Stimulated activated memory B cell treated with anti-CD40 and anti-IgM and Interleukin-4, amounts not matched to agents 10 μg/mL and 1 μg/mL and 100 μg/mL, for 72 hours (primary cell): ENCODE measurements at regions not wholly inside any gene's neighbourhood (a gene's known extent, or its start where the extent isn't known, plus 50 kb on each side); places are given as distances from the start of the nearest gene placed in this dataset.
A peak's percentile ranks its signal among the peaks of the same experiment; 100 is the strongest.

Experiments
- ATAC-seq: fragments of 150-1000 bp; cut with Tn5 transposase; 2 replicates; pipeline ENCODE4 v1.10.0; 2021
- H3K27ac Mint-ChIP-seq: one replicate; pipeline ENCODE4 v1.8.0; 2022; ENCODE audit warnings: mild to moderate bottlenecking, mixed read lengths
- H3K27me3 Mint-ChIP-seq: one replicate; pipeline ENCODE4 v1.8.0; 2022; ENCODE audit warnings: mixed read lengths
- H3K36me3 Mint-ChIP-seq: one replicate; pipeline ENCODE4 v1.8.0; 2022; ENCODE audit warnings: mixed read lengths
- H3K4me1 Mint-ChIP-seq: one replicate; pipeline ENCODE4 v1.8.0; 2022; ENCODE audit warnings: mixed read lengths
- H3K4me3 Mint-ChIP-seq: one replicate; pipeline ENCODE4 v1.8.0; 2022; ENCODE audit warnings: mild to moderate bottlenecking, moderate library complexity, mixed read lengths
- H3K9me3 Mint-ChIP-seq: one replicate; pipeline ENCODE4 v1.8.0; 2022; ENCODE audit warnings: mixed read lengths

DNA sequence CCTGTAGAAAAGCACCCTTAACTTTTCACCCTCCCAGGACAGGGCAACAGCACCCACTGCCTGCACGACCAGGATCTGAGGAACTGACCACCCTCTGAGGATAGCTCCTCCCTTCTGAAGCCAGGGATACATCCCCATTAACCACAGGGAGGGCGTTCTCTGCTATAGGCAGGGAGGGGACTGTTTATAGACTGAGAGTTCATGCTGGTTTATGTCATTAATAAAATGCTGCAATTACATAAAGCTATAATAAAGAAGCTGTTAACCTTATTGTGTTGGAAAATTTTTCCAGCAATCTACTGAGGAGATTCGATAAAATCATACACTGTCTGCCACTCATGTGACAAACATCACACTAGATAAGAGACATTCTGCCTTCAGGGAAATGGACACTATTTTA lies 232.4 kb upstream of the SFSWAP start:
- H3K36me3 Mint-ChIP-seq: no peaks in the 10 kb centered on the region
- H3K4me3 Mint-ChIP-seq: no peak overlapping the region
- no peaks in the 10 kb centered on the region for H3K9me3 Mint-ChIP-seq
- no peak overlapping the region for H3K27ac Mint-ChIP-seq
- no peak for ATAC-seq
- H3K4me1 Mint-ChIP-seq: no peaks in the 10 kb centered on the region
- peaks cover 26% of the 10 kb centered on the region for H3K27me3 Mint-ChIP-seq

DNA sequence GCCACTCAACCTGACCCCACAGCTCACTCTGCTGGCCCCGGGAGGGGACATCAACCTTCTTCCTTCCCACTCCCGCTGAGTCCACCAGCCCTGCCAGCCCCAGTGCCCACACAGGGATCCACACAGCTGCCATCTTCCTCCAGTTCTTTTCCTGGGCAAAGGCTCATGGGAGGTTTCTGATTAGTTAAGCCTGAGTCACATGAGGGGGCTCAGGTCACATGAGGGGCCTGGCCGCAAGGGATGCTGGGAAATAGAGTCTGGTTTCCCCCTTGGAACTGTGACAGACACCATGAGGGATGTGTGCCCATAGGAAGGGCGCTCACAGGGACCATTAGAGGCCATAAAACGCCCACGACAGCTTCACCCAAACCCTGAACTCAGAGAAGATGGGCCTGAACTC lies 228.7 kb upstream of the SFSWAP start:
- H3K27me3 Mint-ChIP-seq: peaks cover 30% of the 10 kb centered on the region
- H3K27ac Mint-ChIP-seq: no peak overlapping the region
- no peak overlapping the region for H3K4me3 Mint-ChIP-seq
- no peak for ATAC-seq
- no peaks in the 10 kb centered on the region for H3K9me3 Mint-ChIP-seq
- no peaks in the 10 kb centered on the region for H3K4me1 Mint-ChIP-seq
- no peaks in the 10 kb centered on the region for H3K36me3 Mint-ChIP-seq

DNA sequence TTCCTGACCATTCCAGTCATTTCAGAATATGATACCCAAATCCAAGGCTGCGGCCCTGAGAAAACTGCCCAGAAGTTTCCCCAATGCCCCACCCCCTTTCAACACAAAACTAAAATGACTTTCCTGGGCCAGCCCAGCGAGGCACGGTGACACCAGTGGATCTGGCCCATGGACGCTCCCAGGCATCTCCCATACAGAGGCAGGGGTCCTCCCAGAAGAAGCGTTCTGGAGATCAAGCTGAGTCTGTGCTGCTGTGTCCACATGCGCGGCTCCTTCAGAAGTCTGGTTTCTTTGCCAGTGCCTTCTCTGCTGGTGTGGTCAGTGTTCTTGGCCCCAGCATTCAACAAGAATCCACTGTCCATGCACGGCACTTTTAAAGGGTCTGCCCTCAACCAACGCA lies 228.2 kb upstream of the SFSWAP start:
- H3K27ac Mint-ChIP-seq: no peak overlapping the region
- H3K36me3 Mint-ChIP-seq: no peaks in the 10 kb centered on the region
- no peaks in the 10 kb centered on the region for H3K9me3 Mint-ChIP-seq
- ATAC-seq: no peak
- no peak overlapping the region for H3K4me3 Mint-ChIP-seq
- peaks cover 30% of the 10 kb centered on the region for H3K27me3 Mint-ChIP-seq
- H3K4me1 Mint-ChIP-seq: no peaks in the 10 kb centered on the region

DNA sequence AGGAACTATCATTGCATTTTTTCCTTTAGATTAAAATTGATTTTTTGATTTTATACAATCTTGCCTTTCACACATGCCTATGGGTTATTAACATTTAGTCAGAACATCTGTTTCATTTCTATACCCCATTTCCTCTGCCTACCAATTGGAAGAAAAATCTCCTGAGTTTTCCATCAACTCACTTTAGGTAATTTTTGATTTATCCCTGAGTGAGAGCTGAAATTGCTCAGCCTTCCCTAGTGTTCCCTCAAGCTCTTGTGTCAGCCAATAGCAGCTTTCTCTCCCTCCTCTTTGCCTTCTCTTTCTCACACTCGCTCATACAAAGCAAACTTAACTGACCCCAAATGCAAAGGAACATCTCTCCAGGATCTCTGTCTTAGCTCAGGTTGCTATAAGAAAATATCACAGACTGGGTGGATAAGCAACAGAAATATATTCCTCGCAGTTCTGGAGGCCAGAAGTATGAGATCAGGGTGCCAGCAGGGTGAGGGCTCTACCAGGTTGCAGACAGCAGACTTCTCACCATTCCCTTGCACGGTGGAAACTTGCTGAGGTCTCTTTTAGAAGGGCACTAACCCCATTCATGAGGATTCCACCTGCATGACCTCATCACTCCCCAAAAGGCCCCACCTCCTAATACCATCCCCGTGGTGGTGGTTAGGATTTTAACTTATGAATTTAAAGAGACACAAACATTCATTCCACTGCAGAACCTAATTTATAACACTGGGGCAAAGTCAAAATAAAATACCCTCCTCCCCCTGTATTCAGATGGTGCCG lies 224.2 kb upstream of the SFSWAP start:
- Mint-ChIP-seq H3K4me1 (no peaks in the 10 kb centered on the region), H3K27ac (no peak overlapping the region), H3K36me3 (no peaks in the 10 kb centered on the region), H3K4me3 (no peak overlapping the region), H3K27me3 (peaks cover 28% of the 10 kb centered on the region), H3K9me3 (no peaks in the 10 kb centered on the region)
- no peak for ATAC-seq

DNA sequence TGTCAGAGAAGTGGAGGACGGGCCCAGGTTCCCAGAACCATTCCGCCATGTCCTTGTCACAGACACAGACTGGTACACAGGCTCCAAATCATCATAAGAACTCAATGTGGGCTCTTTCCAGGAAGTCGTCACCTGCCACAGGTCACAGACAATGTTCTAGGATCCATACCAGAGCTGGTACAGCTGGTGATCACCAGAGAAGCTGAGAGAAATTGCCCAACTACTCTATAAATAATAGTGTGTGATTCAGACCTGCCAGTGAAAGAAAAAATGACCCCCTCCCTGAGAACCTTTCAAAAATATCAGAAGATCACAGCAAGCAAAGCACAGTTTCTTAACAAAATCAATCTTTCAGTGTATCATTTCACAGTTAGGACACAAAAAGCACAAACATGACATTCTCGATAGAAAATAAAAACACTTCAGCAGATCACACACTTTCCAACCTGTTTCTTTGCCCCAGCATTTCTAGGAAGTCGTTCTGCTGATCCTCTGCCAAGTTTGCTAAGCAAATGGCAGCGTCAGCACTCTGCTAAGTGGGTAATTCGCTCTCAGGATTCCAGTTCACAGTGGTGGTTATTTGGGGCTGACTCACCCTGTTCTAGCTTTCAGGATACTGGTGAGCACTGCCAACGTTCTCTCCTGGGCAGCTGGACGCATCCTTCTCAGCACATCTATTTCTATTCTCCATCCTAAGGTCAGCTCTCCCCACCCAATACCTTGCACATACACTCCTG lies 223.3 kb upstream of the SFSWAP start:
- Mint-ChIP-seq H3K27ac (no peak overlapping the region), H3K9me3 (no peaks in the 10 kb centered on the region)
- ATAC-seq: no peak

DNA sequence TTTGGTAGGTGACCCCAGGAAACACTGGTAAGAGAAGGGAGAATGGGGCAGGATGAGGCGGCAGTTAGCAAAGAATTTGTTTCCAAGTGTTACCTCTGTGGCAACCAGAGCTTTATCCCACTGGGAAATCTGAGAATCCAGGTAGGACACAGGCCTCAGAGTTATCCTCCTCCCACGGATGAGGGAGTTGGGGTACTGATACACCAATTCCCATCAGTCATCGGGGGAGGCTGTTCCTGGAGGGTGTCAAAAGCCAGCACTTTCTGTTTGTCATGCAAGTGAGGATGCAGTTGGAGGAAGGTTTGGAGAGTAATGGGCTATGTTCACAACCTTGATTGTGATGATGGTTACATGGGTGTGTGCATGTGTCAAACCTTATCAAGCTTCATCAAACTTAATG lies 221.2 kb upstream of the SFSWAP start:
- Mint-ChIP-seq H3K36me3 (no peaks in the 10 kb centered on the region), H3K27me3 (peaks cover 6% of the 10 kb centered on the region), H3K4me1 (no peaks in the 10 kb centered on the region), H3K9me3 (no peaks in the 10 kb centered on the region), H3K4me3 (no peak overlapping the region), H3K27ac (no peak overlapping the region)
- no peak for ATAC-seq

More for the DNA sequence above, 223.3 kb upstream of the SFSWAP start:
- Mint-ChIP-seq H3K36me3 (no peaks in the 10 kb centered on the region), H3K4me1 (no peaks in the 10 kb centered on the region), H3K4me3 (no peak overlapping the region), H3K27me3 (peaks cover 19% of the 10 kb centered on the region)

DNA sequence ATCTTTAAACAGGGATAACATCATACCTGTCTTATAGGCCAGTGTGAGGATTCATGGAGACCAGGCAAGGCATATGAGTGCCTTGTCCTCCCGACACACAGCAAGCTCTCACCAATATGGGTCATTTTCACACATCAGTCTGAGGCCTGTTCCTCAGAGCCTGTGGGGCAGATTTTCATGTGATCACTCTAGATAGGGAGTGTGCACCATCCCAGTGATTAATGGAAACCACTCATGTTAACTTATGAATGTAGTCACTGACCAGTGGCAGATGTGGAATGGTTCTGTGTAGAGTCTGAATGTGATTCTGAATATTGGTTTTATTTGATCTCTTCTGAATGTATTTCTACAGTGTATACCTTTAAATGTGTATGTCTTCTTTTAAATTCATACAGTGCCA lies 219.7 kb upstream of the SFSWAP start:
- no peaks in the 10 kb centered on the region for H3K4me1 Mint-ChIP-seq
- ATAC-seq: no peak
- peaks cover 6% of the 10 kb centered on the region for H3K27me3 Mint-ChIP-seq

DNA sequence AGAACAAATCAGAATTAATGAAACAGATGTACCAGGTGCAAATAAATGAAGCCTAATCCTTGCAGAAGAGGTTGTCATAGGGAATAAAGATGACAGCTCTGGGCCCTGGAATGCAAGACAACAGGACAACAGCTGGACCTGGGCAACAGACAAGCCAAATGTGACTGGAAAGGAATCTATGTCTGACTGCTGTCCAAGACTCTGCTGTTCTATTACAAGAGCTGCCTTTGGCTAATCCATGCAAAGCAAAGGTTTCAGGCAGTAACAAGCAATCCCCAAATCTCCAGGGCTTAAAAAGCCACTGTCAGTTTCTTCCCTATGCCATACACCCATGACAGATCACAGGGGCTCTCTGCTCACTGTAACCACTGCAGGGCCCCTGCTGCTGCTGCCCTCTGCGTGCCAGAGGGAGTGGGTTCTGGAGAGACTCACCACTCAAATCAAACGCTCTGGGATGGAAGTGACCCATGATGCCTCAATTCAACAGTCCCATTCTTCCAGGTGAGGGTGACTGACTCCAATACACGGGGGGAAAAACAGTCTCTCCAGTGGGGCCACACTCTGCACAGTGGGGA lies 218.9 kb upstream of the SFSWAP start:
- Mint-ChIP-seq H3K4me3 (no peak overlapping the region), H3K4me1 (no peaks in the 10 kb centered on the region), H3K9me3 (no peaks in the 10 kb centered on the region), H3K27ac (no peak overlapping the region), H3K36me3 (no peaks in the 10 kb centered on the region), H3K27me3 (peaks cover 6% of the 10 kb centered on the region)
- no peak for ATAC-seq

More for the DNA sequence above, 219.7 kb upstream of the SFSWAP start:
- H3K4me3 Mint-ChIP-seq: no peak overlapping the region
- H3K9me3 Mint-ChIP-seq: no peaks in the 10 kb centered on the region
- H3K36me3 Mint-ChIP-seq: no peaks in the 10 kb centered on the region
- H3K27ac Mint-ChIP-seq: no peak overlapping the region

DNA sequence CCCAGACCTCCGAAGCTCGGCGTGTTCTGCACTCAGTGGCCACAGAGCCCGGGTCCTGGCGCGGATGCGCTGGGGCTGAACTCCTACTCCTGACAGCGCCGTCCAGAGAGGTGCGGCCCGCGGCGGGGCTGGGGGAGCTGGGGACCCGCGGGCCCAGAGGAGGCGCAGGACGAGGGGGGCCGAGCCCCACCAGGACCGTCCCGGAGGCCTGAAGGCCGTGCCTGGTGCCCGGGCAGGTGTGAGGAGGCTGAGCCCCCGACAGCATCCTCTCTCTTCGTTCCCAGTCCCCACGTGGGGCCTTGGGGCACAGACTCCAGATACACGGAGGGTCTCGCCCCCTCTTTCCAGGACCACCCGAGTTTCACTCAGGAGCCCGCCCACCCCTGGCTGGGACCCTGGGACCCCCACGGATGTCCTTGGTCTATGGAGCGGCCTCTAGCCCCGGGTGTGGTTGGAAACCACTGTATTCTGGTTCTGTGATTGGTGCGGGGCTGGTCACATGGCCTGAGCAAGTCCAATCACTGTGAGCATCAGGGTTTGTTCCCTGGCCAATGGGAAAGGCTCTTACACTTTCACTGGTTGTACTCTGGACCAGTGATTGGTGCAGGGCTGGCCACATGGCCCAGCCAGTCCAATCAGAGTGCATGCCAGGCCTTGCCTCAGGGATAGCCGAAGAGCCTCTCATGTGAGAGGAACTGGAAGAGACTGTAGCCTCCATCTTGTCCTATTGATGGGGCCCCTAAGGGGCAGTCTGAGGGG lies 217.6 kb upstream of the SFSWAP start:
- Mint-ChIP-seq H3K36me3 (no peaks in the 10 kb centered on the region), H3K4me1 (no peaks in the 10 kb centered on the region), H3K9me3 (no peaks in the 10 kb centered on the region), H3K4me3 (no peak overlapping the region), H3K27me3 (peaks cover 2% of the 10 kb centered on the region), H3K27ac (no peak overlapping the region)
- no peak for ATAC-seq

DNA sequence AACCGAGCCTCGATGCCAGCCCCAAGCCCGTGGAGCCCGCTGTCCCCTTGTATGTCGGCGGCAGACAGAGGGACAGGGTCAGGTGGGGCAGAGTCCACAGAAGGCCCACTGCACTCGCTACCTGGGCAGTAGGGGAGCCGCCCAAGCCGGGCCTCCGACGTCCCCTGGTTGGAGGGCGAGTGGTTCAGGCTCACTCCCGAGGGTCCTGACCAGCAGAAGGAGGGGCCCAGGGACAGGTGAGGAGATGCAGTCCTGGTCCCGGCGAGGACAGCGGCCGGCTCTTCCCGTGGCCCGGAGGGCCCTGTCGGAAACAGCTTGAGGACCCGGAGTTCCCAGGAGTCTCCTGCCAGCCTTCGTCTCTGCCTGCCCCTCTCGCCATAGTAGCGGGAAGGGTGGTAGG lies 216.7 kb upstream of the SFSWAP start:
- H3K27me3 Mint-ChIP-seq: no peaks in the 10 kb centered on the region
- H3K4me1 Mint-ChIP-seq: peaks cover under 1% of the 10 kb centered on the region
- H3K9me3 Mint-ChIP-seq: no peaks in the 10 kb centered on the region
- H3K4me3 Mint-ChIP-seq: no peak overlapping the region
- no peak overlapping the region for H3K27ac Mint-ChIP-seq
- no peak for ATAC-seq
- no peaks in the 10 kb centered on the region for H3K36me3 Mint-ChIP-seq

DNA sequence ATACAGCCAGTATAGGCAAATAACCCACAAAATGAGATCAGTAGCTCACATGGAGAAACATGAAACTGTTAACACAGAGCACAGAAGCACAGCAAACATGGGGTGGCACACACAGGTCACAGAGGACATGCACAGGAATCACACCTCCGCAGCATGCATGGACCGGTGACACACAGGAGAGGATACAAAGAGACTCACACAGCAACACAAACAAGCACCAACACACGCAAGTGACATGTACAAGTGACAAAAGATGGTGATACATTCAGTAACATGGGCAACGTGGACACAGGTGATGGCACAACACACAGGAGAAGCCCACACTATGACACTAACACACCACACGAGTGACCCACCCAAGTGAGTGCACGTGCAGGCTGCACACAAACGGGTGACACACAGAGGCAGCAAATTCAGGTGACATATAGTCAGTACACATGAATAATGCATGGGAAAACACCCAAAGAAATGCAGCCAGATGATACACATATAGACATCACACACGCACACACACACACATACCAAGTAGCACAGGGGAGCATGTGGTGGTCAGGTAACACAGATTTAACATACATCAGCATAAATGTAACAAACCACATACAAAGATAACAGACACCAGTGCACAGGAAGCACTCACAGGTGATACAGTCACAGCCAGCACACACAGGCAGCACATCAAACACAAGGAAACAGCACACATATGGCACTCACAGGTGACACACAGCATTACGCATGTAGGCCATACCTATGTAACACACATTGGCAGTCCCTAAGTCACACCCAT lies 216.0 kb upstream of the SFSWAP start:
- Mint-ChIP-seq H3K36me3 (no peaks in the 10 kb centered on the region), H3K27ac (no peak overlapping the region), H3K27me3 (no peaks in the 10 kb centered on the region), H3K4me3 (no peak overlapping the region), H3K4me1 (peaks cover 7% of the 10 kb centered on the region), H3K9me3 (no peaks in the 10 kb centered on the region)
- ATAC-seq: no peak

DNA sequence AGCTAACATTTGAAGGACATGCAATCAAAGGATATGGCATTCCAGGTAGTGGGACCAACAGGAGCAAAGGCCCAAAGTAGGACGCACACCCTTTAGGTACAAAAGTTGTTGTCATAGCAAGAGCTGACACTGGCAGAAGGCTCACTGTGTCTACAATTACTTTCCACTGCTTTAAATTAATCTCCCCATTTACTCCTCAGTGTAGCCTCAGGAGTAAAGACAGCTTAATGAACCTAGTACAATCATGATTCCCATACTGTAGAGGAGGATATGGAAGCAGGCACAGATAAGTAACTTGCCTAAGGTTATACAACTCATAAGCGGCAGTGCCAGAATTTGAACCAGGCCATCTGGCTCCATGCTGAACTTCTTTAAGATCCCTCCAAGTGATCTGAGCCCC lies 212.9 kb upstream of the SFSWAP start:
- no peak for ATAC-seq
- H3K4me1 Mint-ChIP-seq: peaks cover 7% of the 10 kb centered on the region
- no peaks in the 10 kb centered on the region for H3K27me3 Mint-ChIP-seq
- H3K4me3 Mint-ChIP-seq: no peak overlapping the region
- no peak overlapping the region for H3K27ac Mint-ChIP-seq
- no peaks in the 10 kb centered on the region for H3K36me3 Mint-ChIP-seq
- H3K9me3 Mint-ChIP-seq: no peaks in the 10 kb centered on the region

DNA sequence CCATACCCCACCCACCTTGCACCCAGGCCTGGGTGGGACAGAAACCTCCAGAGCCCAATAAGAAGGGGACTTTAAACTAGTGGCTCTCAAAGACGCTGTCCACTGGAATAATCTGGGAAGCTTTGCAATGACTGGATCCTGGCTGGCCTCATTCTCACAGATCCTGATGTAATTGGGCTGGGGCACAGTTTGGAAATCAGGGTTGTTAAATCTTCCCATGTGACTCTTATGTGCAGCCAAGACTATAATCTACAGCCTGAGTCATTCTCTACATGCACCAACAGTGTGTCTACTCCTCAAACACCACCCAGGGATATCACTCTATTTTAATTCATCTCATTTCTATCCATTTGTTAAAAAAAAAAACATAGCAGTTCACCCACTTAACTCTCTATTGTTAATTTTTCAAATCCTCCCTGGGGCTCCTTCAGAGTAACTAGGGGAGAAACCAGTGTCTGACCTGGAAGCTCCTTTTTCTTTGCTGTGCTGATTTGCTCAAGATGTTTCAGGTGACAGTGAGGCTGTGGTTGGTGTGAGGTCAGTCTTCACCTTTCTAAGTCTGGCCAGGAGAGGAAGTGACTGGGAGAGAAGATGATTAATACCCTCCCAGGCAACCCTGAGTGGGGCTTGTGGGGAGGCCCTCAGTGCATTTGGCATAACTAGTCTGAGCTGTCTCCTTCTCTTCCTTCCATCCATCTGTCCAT lies 211.6 kb upstream of the SFSWAP start:
- peak; percentile 69 for ATAC-seq
- no peak overlapping the region for H3K4me3 Mint-ChIP-seq

DNA sequence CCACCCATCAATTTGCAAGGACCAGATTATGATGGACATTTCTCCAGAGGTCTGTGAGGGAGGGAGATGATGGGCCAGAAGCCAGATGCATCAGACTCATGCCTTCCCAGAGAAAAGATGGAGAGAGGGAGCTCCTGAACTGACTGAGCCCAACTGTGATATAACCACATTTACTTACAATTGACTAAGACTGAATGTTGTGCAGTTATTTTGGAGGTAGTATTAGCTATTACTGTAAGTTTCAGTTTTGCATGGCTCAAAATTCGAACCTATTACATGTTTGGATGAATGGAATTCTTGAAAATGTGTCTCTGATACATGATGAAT lies 211.1 kb upstream of the SFSWAP start:
- H3K27me3 Mint-ChIP-seq: no peaks in the 10 kb centered on the region
- no peak overlapping the region for H3K4me3 Mint-ChIP-seq
- H3K36me3 Mint-ChIP-seq: no peaks in the 10 kb centered on the region
- no peak for ATAC-seq
- H3K27ac Mint-ChIP-seq: no peak overlapping the region
- H3K9me3 Mint-ChIP-seq: no peaks in the 10 kb centered on the region
- peaks cover 7% of the 10 kb centered on the region for H3K4me1 Mint-ChIP-seq

More for the DNA sequence above, 211.6 kb upstream of the SFSWAP start:
- Mint-ChIP-seq H3K36me3 (no peaks in the 10 kb centered on the region), H3K27ac (no peak overlapping the region), H3K4me1 (peaks cover 7% of the 10 kb centered on the region), H3K9me3 (no peaks in the 10 kb centered on the region), H3K27me3 (no peaks in the 10 kb centered on the region)
